Left cardiac atrium (tissue), 4 donors: ENCODE measurements at regions not wholly inside any gene's neighbourhood (a gene's known extent, or its start where the extent isn't known, plus 50 kb on each side); places are given as distances from the start of the nearest gene placed in this dataset.
A peak's percentile ranks its signal among the peaks of the same experiment; 100 is the strongest.

ENCODE experiments used
- ATAC-seq, 2 donors: fragments of 200-7000 bp; cut with Tn5 transposase; one replicate each; pipeline ENCODE4 v1.9.1; 2020; ENCODE audit warnings: mild to moderate bottlenecking in 2 of 2, moderate library complexity in 2 of 2
- DNase-seq: peaks from one replicate; pipeline ENCODE4 v3.0.0-alpha.2; 2020
- intact Hi-C, 2 donors: fragments of 100-400 bp; cut with DNase I; formaldehyde crosslinking; loops; one replicate each; pipeline versions ENCODE4 v1.14.1 to v1.15.1; 2022 to 2023
- donor health status: DM: no; HTN: yes; CAD: no.
- donor health status: DM: no; HTN: yes; CAD: no; lungs with severe emphysema.
- donor health status: DM: yes; HTN: yes; CAD: no.
- donor health status: Dilated cardiomyopathy.

DNA sequence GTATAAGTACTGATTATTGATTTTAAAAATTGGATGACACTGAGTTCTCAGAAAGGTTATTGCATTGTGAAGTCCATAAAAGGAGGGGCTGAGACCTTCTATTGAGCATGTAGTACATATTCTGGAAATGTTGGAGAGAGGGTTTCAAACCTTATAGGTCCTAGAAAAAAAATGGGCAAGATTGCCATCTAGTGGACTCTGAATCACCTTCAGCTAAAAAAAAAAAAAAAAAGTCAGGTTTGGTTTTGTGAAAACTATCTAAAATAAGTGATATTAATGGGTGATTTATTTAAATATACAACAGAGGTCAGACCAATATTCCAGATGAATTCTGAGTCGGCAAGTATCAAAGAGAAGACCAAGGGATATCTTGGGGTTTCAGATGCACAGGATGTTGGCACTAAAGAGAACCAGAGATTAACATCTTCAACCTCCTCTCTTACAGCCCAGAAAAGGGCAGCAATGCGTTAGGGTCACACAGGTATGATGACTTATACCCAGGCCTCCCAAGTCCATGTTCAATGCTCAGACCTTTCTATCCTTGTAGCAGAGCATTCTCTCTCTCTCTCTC lies 109.8 kb upstream of the NMUR2 start:
- no peak for DNase-seq
- intact Hi-C loops = no loop called here
- ATAC-seq = no peak

DNA sequence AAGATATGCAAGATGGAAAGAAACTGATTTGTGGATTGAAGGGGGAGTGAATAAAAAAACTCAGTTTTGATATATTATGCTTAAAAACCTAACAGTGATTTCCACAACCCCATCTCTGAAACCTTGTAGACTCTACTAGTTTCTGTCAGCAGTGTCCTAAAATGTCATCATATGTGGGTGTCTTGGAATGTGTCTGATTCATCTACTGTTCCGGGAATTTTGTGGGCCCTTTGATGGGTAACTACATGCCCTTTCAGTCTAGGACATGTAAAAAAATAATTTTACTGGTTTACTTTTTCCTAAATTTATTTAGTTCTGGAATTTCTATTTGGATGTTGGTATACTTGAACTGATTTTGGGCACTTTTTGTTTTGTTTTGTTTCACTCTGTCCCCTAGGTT lies 118.9 kb upstream of the NMUR2 start:
- DNase-seq = no peak
- intact Hi-C loops = no loop called here

DNA sequence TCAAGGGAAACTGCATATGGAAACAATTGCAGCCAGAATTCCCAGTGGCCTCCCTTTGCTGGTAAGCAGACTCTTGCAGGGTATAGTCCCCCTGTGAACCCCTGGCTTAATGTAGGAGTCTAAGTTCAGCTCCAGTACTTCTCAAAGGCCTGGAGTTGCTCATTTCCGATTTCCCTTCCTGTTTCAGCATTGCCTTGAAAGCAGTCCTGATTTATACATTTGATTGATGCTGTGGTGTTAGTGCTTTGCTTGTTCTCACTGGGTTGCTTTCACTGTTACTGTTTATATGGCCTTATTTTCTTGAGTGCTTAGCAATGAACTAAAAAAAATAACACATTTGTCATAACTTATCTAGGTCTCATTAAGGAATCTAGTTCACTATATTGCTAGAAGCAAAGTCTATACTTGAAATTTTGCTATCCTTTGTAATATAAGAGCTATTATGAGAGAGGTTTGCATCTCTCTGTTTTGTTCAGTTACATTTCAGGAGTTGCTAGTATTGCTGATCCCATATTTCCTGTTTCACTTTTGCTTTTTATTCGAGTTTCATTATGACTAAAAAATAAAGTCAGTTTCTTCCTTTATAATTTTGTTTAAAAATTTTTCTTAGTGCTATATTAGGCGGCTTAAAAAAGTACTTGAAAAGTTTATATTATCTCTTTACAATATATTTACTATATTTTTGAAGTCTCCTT lies 122.4 kb upstream of the NMUR2 start:
- ATAC-seq (no peak), DNase-seq (no peak)
- intact Hi-C loops = no loop called here

More for the DNA sequence above, 118.9 kb upstream of the NMUR2 start:
- no peak for ATAC-seq

DNA sequence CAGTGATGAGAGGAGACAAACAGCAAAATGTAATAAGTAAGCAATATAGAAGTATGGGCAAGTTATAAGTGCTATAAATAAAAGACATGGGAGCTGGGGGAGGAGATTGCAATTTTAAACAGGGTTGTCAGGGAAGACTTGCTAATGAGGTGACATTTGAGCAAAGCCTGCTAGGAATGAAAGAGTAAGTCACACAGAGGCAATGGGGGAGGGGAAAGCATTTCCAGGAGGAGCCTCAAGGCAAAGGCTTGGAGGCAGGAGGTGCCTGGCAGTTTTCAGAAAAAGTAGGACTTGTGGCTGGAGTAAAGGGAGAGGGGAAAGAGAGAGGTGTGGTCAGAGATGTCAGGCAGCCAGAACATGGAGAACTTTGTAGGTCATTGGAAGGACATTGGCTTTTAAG lies 124.4 kb upstream of the NMUR2 start:
- DNase-seq (no peak), ATAC-seq (no peak)
- intact Hi-C loops = no loop called here

- intact Hi-C loops = loop anchor here (2.0 to 5.0 kb wide), 2 partner anchors 1432 to 1435 kb away; no protein-coding TSS in a partner anchor
- ATAC-seq (peak in 1 of 2 donors; percentile 12), DNase-seq (no peak)
Observed at GRCh38 chr5:152532714-152533113, 127.6 kb upstream of the NMUR2 start.

DNA sequence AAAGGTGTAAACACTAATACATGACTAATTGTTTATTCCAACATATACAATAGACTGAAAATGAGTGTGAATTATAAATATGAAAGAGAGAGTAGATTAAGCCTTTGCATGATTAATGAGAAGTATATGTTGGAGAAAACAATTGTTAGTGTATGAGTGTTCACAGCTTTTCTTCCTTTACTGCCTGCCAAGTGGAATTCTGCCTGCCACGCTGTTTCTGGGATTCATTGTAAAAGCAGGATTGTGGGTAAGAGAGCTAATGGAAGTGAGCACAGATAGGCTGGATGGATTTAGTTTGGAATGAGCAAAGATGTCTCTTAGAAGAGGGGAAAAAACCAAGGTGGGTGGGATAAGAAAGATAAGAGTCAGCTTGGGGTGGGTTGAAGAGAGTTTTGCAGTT lies 129.6 kb upstream of the NMUR2 start:
- intact Hi-C loops = loop anchor here in 1 of 2 donors (5.0 kb wide), 1 partner anchor 1433 kb away; no protein-coding TSS in a partner anchor
- DNase-seq (no peak), ATAC-seq (no peak)

DNA sequence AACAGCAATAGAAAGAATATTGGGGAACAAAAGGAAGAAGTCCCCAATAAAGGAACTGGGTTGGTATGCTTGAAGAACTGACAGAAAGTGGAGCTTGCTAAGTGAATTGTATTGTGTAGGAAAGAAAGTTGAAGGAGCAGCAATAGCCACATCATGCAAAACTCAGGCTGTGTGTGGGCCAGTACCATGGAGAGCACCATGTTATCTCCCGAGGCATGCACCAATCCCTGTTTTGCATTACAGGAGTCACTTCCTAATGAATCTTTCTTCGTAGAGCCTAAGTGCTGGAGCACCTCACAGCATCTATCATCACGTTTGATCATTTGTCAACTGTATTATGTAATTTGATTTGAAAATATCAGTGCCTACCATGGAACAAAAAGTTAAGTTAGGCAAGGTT lies 137.7 kb upstream of the NMUR2 start:
- intact Hi-C loops = no loop called here
- ATAC-seq = no peak
- no peak for DNase-seq

DNA sequence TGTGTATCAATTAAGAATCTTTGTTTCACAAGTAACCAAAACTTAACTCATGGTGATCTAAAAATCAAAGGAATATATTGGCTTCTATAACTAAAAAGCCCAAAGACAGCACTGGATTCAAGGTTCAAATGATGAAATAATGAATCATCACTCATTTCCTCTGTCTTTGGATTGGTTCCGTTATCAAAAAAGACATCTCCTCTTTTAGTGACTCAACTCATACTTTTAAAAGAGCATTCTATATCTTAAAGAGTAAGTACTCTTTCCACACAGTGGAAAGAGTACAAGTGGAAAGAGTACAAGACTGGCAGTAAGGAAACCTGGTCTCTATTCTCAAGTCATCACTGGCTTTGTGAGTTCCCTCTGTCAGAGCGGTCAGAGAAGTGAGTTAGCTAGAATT lies 141.4 kb upstream of the NMUR2 start:
- DNase-seq = no peak
- intact Hi-C loops = no loop called here
- no peak for ATAC-seq

GRCh38 chr5:152547202-152547601 lies 142.1 kb upstream of the NMUR2 start:
- DNase-seq = no peak
- no peak for ATAC-seq
- intact Hi-C loops = no loop called here

GRCh38 chr5:152549709-152550108 lies 144.6 kb upstream of the NMUR2 start:
- intact Hi-C loops = no loop called here
- ATAC-seq = no peak
- DNase-seq = no peak

DNA sequence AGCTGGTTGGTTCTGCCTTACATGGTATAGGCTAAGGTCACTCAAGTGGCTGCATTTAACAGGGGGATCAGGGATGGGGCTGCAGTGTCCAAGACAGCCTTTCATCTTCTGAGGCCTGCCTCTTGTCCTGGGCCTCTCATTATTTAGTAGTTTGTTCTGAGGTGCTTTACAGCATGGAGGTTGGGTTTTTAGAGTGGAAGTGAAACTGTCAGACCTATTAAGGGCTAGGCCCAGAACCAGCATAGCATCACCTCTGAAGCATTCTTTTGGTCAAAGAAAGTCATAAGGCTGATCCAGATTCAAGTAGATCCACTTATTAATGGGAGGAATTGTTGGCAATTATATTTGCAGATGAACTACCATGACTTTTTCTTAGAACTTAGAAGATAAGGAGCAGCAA lies 146.0 kb upstream of the NMUR2 start:
- ATAC-seq (no peak), DNase-seq (no peak)
- intact Hi-C loops = no loop called here

DNA sequence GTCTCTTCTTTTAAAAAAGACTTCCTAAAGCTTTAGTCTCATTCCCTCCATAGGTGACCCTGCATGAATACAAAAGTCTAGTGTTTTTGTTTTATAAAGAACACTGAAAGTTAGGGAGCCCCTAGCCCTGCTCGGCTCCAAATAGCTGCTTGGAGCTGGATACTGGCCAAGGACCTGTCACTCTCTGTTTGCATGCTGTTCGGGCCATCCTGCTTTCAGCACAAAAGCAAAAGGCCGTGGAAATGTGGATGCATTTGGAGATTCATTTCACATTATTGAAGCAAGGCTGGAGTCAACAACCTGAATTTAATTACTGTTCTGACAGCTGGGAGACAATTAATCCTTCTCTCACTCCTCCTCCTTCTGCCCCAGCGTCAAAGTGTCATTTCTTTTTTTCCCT lies 151.7 kb upstream of the NMUR2 start:
- intact Hi-C loops = no loop called here
- DNase-seq (no peak), ATAC-seq (no peak)

GRCh38 chr5:152560512-152561137 lies 155.5 kb upstream of the NMUR2 start:
- intact Hi-C loops = loop anchor here in 1 of 2 donors (2.0 to 10.0 kb wide), 2 partner anchors 588 to 934 kb away; partner anchors contain the start of gene GRIA1

DNA sequence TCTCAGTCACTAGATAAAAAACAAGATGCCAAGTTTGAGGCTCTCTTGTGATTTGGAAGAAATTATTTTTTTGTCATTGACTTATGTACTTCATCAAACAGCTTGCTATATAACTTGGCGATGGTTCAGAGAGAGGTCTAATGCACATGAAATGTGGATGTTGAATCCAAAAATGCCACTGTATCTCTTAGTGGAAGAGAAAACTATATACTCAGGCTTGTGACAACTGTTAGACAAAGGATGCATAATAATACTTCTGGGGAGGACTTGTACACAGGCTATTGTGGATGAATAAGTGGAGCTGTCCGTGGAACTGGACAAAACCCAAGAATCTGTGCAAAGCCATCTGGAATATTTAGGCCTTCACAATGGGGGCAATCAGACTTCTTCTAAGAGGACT lies 162.9 kb upstream of the NMUR2 start:
- intact Hi-C loops = loop anchor here in 1 of 2 donors (10.0 kb wide), 1 partner anchor 927 kb away; the partner anchor contains the start of gene GRIA1
- ATAC-seq (no peak), DNase-seq (no peak)

More at GRCh38 chr5:152560512-152561137, 155.5 kb upstream of the NMUR2 start:
- peak; percentile 68 for DNase-seq
- ATAC-seq = peak; percentile 33 to 63

- intact Hi-C loops = no loop called here
- DNase-seq = no peak
Observed at GRCh38 chr5:152572812-152573211, 167.7 kb upstream of the NMUR2 start.

GRCh38 chr5:152584103-152584502 lies 179.0 kb upstream of the NMUR2 start:
- DNase-seq (no peak), ATAC-seq (no peak)
- intact Hi-C loops = no loop called here

More at GRCh38 chr5:152572812-152573211, 167.7 kb upstream of the NMUR2 start:
- no peak for ATAC-seq

DNA sequence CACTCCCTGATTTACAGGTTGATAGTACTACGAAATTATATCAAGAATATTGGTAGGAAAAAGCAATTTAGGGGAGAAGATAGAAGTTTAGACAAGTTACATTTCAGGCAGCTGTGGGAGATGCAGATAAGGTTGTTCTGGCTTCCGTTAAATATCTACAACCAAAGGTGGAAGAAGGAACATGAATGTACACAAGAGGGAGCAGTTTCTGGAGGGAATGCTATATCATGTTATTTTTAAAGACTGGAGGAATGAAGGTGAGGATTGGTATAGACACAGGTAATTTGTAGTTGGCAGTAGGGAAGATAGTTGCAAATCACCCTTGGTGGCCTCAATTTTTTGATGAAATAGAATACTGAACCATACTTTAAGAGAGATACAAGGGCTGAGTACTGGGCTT lies 187.3 kb upstream of the NMUR2 start:
- intact Hi-C loops = no loop called here
- ATAC-seq (no peak), DNase-seq (no peak)

DNA sequence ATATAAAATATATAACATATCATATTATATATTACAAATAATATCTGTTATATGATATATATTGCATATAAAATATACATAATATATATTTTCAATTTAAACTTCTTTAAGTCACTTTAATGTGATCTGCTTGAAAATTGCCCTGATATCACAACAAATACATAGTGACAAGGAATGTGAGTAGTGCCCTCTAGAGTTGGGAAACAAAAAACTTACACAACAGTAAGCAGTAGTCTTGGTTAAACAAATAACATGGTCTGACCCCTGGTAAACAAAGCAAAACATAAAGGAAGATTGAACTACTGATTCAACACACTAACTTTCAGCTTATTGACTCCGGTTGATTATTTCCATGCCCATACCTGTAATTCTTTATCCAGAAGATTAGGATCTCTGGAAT lies 188.3 kb upstream of the NMUR2 start:
- intact Hi-C loops = no loop called here
- DNase-seq = no peak
- ATAC-seq = no peak

DNA sequence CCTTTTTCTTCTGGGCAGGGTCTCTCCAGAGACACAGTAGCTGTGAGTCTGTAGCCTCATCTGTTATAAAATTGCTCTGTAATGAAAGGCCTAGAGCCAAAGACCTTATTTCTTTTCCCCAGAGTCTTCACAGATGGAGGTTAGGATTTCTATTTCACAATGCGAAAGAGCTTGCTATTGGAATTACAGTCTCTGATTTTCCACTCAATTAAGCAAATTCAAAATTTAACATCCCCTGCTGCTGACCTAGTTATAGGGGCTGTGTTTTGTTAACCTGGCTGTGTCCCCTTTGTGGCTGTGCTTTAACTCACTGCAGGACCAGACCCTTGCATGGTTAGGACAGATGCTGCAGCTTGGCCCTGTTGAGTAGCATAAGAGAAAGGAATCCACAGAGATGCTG lies 190.3 kb upstream of the NMUR2 start:
- DNase-seq = no peak
- intact Hi-C loops = no loop called here
- ATAC-seq = no peak

GRCh38 chr5:152599096-152599495 lies 194.0 kb upstream of the NMUR2 start:
- no peak for ATAC-seq
- no peak for DNase-seq
- intact Hi-C loops = no loop called here
